C4-2B (cell line): ENCODE measurements at regions not wholly inside any gene's neighbourhood (a gene's known extent, or its start where the extent isn't known, plus 50 kb on each side); places are given as distances from the start of the nearest gene placed in this dataset.

Experiments used
- CTCF ChIP-seq: fragments of 450-650 bp; conservative IDR thresholded peaks from 2 replicates; pipeline ENCODE4 v1.5.1; 2017; ENCODE audit warnings: mild to moderate bottlenecking
- ZFX ChIP-seq: fragments of 450-650 bp; IDR thresholded peaks from 2 replicates; pipeline ENCODE4 v1.6.1; 2017

GRCh38 chr1:218553197-218553596 lies 208.1 kb downstream of the TGFB2 start:
- TF ChIP-seq CTCF, result peak; percentile 60
- no peak for TF ChIP-seq ZFX
